HG03175 (cell line): ENCODE measurements at regions not wholly inside any gene's neighbourhood (a gene's known extent, or its start where the extent isn't known, plus 50 kb on each side); places are given as distances from the start of the nearest gene placed in this dataset.
"Not testable (repeated sequence)": the region's sequence is repeated elsewhere in the genome, so short reads cannot be mapped to it uniquely, and the experiment has no call there.

ENCODE experiments used
- ATAC-seq: cut with Tn5 transposase; IDR thresholded peaks from one replicate; pipeline ENCODE4 v1.9.1; 2021; ENCODE audit warnings: mild to moderate bottlenecking, moderate library complexity; ENCODE audit not compliant: unreplicated experiment

- no peak for ATAC-seq
These were observed 772.0 kb upstream of the CCDC179 start for GRCh38 chr11:23632293-23632692.

- ATAC-seq: no peak
These were observed 784.2 kb upstream of the CCDC179 start for GRCh38 chr11:23644443-23644842.

DNA sequence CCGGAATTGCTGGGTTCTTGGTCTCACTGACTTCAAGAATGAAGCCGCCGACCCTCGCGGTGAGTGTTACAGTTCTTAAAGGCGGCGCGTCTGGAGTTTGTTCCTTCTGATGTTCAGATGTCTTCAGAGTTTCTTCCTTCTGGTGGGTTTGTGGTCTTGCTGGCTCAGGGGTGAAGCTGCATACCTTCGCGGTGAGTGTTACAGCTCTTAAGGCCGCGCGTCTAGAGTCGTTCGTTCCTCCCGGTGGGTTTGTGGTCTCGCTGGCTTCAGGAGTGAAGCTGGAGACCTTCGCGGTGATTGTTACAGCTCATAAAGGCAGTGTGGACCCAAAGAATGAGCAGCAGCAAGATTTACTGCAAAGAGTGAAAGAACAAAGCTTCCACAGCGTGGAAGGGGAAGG lies 792.1 kb upstream of the CCDC179 start:
- ATAC-seq: not testable (repeated sequence)

DNA sequence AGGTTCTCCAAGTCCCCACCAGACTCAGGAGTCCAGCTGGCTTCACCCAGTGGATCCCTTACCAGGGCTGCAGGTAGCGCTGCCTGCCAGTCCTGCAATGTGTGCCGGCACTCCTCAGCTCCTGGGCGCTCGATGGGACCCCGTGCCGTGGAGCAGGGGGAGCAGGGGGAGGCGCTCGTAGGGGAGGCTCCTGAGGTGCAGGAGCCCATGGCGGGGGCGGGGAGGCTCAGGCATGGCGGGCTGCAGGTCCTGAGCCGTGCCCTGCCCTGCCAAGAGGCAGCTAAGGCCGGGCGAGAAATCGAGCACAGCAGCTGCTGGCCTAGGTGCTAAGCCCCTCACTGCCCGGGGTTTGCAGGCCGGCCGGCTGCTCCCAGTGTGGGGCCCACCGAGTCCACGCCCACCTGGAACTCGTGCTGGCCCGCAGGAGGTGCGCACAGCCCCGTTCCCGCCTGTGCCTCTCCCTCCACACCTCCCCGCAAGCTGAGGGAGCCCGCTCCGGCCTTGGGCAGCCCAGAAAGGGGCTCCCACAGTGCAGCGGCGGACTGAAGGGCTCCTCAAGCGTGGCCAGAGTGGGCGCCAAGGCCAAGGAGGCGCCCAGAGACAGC lies 792.9 kb upstream of the CCDC179 start:
- ATAC-seq: no peak

GRCh38 chr11:23668324-23668723 lies 808.0 kb upstream of the CCDC179 start:
- no peak for ATAC-seq

DNA sequence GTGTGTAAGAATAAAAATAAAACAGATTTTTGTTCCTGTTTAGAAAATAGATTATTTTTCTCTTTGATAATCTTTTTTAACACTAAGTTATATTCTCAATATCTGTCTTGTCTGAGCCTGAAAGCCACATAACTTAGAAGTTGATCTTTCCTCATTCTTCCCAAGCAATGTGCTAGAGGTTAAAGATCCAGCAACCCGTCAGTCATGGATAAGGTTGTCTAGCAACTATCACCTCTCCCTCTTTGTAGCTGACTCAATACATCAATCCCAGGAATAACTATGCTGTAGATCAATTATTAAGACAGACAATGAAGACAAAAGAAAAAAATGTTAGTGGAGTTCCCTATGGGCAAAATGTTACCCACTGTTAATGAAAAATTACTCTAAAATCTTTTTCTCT lies 813.1 kb upstream of the CCDC179 start:
- no peak for ATAC-seq

DNA sequence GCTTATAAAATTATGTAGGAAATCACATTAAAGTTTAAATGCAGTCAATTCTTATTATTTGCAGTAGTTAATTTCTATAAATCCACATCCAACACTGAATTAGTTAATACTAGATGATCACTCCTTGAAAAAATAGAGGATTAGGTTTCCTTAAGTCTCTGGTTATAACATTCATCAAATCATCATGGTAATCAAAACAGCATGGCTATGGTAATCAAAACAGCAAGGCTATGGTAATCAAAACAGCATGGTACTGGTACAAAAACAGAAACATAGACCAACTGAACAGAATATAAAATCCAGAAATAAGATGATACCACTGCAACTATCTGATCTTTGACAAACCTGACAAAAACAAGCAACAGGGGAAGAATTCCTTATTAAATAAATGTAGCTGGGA lies 814.6 kb upstream of the CCDC179 start:
- ATAC-seq: no peak

- no peak for ATAC-seq
These were observed 817.8 kb upstream of the LUZP2 start for GRCh38 chr11:23679041-23679440.

GRCh38 chr11:23679981-23680380 lies 816.9 kb upstream of the LUZP2 start:
- no peak for ATAC-seq

GRCh38 chr11:23680488-23681230 lies 816.2 kb upstream of the LUZP2 start:
- no peak for ATAC-seq

- ATAC-seq: no peak
These were observed 812.2 kb upstream of the LUZP2 start for GRCh38 chr11:23684701-23685100.

GRCh38 chr11:23687991-23688390 lies 808.9 kb upstream of the LUZP2 start:
- ATAC-seq: no peak

- ATAC-seq: no peak
These were observed 808.4 kb upstream of the LUZP2 start for GRCh38 chr11:23688411-23688810.

DNA sequence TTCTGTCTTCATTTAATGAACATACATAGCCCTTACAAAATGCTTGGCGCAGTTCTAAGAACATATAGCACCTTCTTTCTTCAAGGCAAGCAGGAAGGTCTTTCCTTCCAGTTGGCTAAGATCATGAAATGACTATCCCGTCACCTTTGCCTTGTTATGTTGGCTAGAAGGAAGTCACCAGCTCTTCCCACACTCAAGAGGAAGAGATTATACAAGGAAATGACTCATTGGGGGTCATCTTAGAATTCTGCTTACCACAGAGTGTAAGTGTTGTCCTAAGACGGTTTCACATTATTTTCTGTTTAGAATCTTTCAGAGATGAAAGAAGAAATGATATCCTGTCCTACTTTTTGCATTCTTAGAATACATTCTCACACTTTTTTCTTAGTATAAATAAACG lies 808.0 kb upstream of the LUZP2 start:
- ATAC-seq: no peak

GRCh38 chr11:23696688-23697415 lies 800.0 kb upstream of the LUZP2 start:
- no peak for ATAC-seq

GRCh38 chr11:23704183-23704582 lies 792.7 kb upstream of the LUZP2 start:
- ATAC-seq: no peak

- ATAC-seq: no peak
These were observed 784.9 kb upstream of the LUZP2 start for GRCh38 chr11:23711981-23712380.

- ATAC-seq: no peak
These were observed 777.8 kb upstream of the LUZP2 start for GRCh38 chr11:23719016-23719415.

DNA sequence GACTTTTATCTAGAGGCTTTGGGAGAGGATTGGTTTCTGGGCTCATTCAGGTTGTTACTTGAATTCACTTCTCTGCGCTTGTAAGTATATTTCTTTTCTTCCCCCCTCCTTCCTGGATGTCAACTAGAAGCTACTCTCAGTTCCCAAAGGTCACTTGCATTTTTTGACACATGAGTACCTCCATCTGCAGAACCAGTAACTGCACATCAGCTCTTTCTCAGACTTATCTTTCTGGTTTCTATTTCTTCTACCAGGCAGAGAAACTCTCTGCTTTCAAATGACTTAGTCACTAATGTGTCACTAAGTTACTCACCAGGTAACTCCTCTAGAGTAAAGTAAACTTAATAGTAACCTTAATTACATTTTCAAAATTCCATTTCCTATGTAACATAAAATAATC lies 773.0 kb upstream of the LUZP2 start:
- no peak for ATAC-seq

DNA sequence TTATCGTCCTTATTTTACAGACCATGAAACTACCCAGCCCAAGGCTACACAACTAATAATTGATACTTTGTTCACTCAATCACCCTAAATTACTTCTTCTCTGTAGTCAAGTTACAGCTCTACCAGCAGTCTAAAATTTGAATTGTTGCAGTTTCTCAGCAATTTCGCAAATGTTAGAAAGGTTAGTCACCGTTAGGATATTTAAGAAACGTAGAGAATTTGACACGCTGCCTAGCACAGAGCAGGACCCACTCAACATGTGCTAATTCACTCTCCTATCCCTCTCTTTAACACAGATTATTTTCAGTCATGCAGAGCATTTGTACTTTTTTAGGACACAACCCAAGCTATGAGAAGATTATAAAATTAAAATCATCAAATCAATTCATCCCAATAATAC lies 771.1 kb upstream of the LUZP2 start:
- no peak for ATAC-seq

DNA sequence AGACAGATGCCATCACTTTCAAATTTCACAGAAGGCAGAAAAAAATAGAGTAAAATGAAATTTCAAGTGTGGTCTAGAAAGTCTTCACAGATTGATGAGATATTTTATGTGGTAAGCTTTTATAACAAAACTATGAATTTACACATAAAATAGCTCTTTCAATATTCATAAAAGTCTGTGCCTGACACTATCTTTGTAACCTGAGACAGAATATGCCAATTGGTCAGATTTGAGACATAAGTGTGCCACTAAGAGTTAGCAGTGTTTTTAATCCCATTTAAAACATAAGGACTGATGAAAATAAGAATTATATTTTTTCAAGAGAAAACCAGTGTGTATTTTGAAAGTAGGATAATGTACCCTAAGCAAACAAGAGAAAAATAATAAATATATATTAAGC lies 769.5 kb upstream of the LUZP2 start:
- no peak for ATAC-seq

- no peak for ATAC-seq
These were observed 769.1 kb upstream of the LUZP2 start for GRCh38 chr11:23727794-23728193.
